A673 (cell line): ENCODE measurements at regions not wholly inside any gene's neighbourhood (a gene's known extent, or its start where the extent isn't known, plus 50 kb on each side); places are given as distances from the start of the nearest gene placed in this dataset.

Experiments
- CTCF ChIP-seq: fragments of 300-800, 200-600 bp; sonication (generic); conservative IDR thresholded peaks from 2 replicates; pipeline ENCODE4 v1.5.1; 2017; ENCODE audit warnings: low read depth, mild to moderate bottlenecking, antibody characterized with exemption, low read length, moderate library complexity, mixed read lengths
- EZH2 ChIP-seq: fragments of 200-600 bp; sonication (generic); IDR thresholded peaks from 2 replicates; pipeline ENCODE4 v1.6.1; 2017; ENCODE audit warnings: borderline replicate concordance, low read depth, mild to moderate bottlenecking, mixed read lengths, antibody characterized with exemption, low read length; ENCODE audit not compliant: poor library complexity, severe bottlenecking

GRCh38 chr17:51481370-51481769 is 221.0 kb downstream of the UTP18 start:
- TF ChIP-seq CTCF (no peak), EZH2 (no peak)
